Medulla oblongata (tissue), 1 donor: ENCODE measurements at regions not wholly inside any gene's neighbourhood (a gene's known extent, or its start where the extent isn't known, plus 50 kb on each side); places are given as distances from the start of the nearest gene placed in this dataset.

Source experiments
- DNase-seq: peaks from one replicate; pipeline ENCODE4 v3.0.0-alpha.2; 2015; ENCODE audit errors: extremely low spot score

GRCh38 chr13:79829880-79830279 is 348.9 kb downstream of the NDFIP2 start:
- DNase-seq: no peak

- DNase-seq: no peak
These were observed 345.0 kb downstream of the NDFIP2 start for GRCh38 chr13:79825959-79826358.

- no peak for DNase-seq
These were observed 334.1 kb downstream of the NDFIP2 start for GRCh38 chr13:79815041-79815440.

GRCh38 chr13:79812070-79812850 is 331.3 kb downstream of the NDFIP2 start:
- peak; percentile 48 for DNase-seq

- DNase-seq: no peak
These were observed 330.2 kb downstream of the NDFIP2 start for GRCh38 chr13:79811170-79811569.

- no peak for DNase-seq
These were observed 329.7 kb downstream of the NDFIP2 start for GRCh38 chr13:79810669-79811068.

- DNase-seq: no peak
These were observed 329.1 kb downstream of the NDFIP2 start for GRCh38 chr13:79810018-79810417.

GRCh38 chr13:79808475-79808874 is 327.5 kb downstream of the NDFIP2 start:
- no peak for DNase-seq

- no peak for DNase-seq
These were observed 326.6 kb downstream of the NDFIP2 start for GRCh38 chr13:79807554-79807953.

- no peak for DNase-seq
These were observed 325.9 kb downstream of the NDFIP2 start for GRCh38 chr13:79806821-79807220.

- no peak for DNase-seq
These were observed 324.4 kb downstream of the NDFIP2 start for GRCh38 chr13:79805317-79805716.

GRCh38 chr13:79803989-79804388 is 323.0 kb downstream of the NDFIP2 start:
- no peak for DNase-seq

- no peak for DNase-seq
These were observed 322.3 kb downstream of the NDFIP2 start for GRCh38 chr13:79803296-79803695.

GRCh38 chr13:79802389-79803085 is 321.6 kb downstream of the NDFIP2 start:
- no peak for DNase-seq

- DNase-seq: no peak
These were observed 318.3 kb downstream of the NDFIP2 start for GRCh38 chr13:79799059-79799867.

GRCh38 chr13:79796136-79796535 is 315.2 kb downstream of the NDFIP2 start:
- no peak for DNase-seq

- no peak for DNase-seq
These were observed 314.0 kb downstream of the NDFIP2 start for GRCh38 chr13:79794931-79795330.

- no peak for DNase-seq
These were observed 311.8 kb downstream of the NDFIP2 start for GRCh38 chr13:79792716-79793115.

GRCh38 chr13:79791471-79792042 is 310.6 kb downstream of the NDFIP2 start:
- no peak for DNase-seq

- no peak for DNase-seq
These were observed 305.2 kb downstream of the NDFIP2 start for GRCh38 chr13:79786176-79786575.

- peak; percentile 53 for DNase-seq
These were observed 301.7 kb downstream of the NDFIP2 start for GRCh38 chr13:79782541-79783205.
